K562 (cell line): ENCODE measurements at regions not wholly inside any gene's neighbourhood (a gene's known extent, or its start where the extent isn't known, plus 50 kb on each side); places are given as distances from the start of the nearest gene placed in this dataset.

ENCODE experiments used
- ATAC-seq: fragments of 200-7000 bp; cut with Tn5 transposase; 3 replicates; pipeline ENCODE4 v1.9.1; 2020; ENCODE audit warnings: moderate library complexity
- BruUV-seq: library from RNA; stranded (reverse); fragments of 400-500 nt; replicated peaks from 2 replicates; lab custom pipeline; 2021; lab: Mats Ljungman, UMichigan
- CTCF ChIA-PET: fragments of 300-600 bp; formaldehyde crosslinking; extraction: SDS; loops from one replicate; lab custom pipeline; 2021; ENCODE audit warnings: low intra/inter-chr PET ratio; lab: Yijun Ruan, JAX
- POLR2A ChIA-PET: fragments of 300-600, 350-650 bp; sonication (Branson Sonifier 250); formaldehyde crosslinking; extraction: SDS; loops from one replicate; lab custom pipeline; 2021; ENCODE audit warnings: antibody characterized with exemption, inconsistent platforms; lab: Yijun Ruan, JAX
- DNase-seq, 4 experiments: peaks; one replicate each; pipeline versions ENCODE4 v3.0.0 to v3.0.0-alpha.2; 2011 to 2018; ENCODE audit warnings: low spot score in 3 of 4, mixed read lengths in 3 of 4; ENCODE audit errors: extremely low read depth in 1 of 4
- FAIRE-seq: peaks from 2 replicates; lab custom pipeline; 2011; peaks lifted over from hg19 to GRCh38; lab: Jason Lieb, UNC
- H2AFZ ChIP-seq: 2 replicates; pipeline ENCODE4 v1.6.0; 2011; ENCODE audit warnings: low read depth, low read length, control low read depth, inconsistent platforms
- H3K27ac ChIP-seq: fragments of 200-600 bp; 3 replicates; pipeline ENCODE4 v1.8.0; 2011; ENCODE audit warnings: low read depth, mild to moderate bottlenecking, control low read depth, inconsistent platforms, low read length, moderate library complexity, mixed read lengths; ENCODE audit errors: extremely low read depth
- H3K27me3 ChIP-seq, 2 experiments: fragments of 300-600 bp in 1 of 2; 2 replicates in 1 of 2; 3 replicates in 1 of 2; pipeline versions ENCODE4 v1.6.0 to v1.8.0; 2011; ENCODE audit warnings: inconsistent platforms in 2 of 2, low read length in 2 of 2, mild to moderate bottlenecking in 1 of 2, mixed read lengths in 1 of 2, moderate library complexity in 1 of 2; ENCODE audit not compliant: control insufficient read depth in 2 of 2, insufficient read depth in 2 of 2
- H3K36me3 ChIP-seq: fragments of 300-600 bp; 3 replicates; pipeline ENCODE4 v1.8.0; 2011; ENCODE audit warnings: mild to moderate bottlenecking, low read length, inconsistent platforms; ENCODE audit not compliant: control insufficient read depth, insufficient read depth
- H3K4me1 ChIP-seq, 2 experiments: fragments of 200-600 bp in 1 of 2; replicated peaks in 1 of 2; 2 replicates in 1 of 2; 3 replicates in 1 of 2; pipeline versions ENCODE4 v1.5.1 to v1.8.0; 2011; ENCODE audit warnings: inconsistent platforms in 2 of 2, low read length in 2 of 2, mild to moderate bottlenecking in 1 of 2, mixed read lengths in 1 of 2, moderate library complexity in 1 of 2; ENCODE audit not compliant: control insufficient read depth in 2 of 2, insufficient read depth in 2 of 2
- H3K4me2 ChIP-seq: 2 replicates; pipeline ENCODE4 v1.6.1; 2011; ENCODE audit warnings: low read length, control low read depth, inconsistent platforms, mixed read lengths; ENCODE audit not compliant: insufficient read depth
- H3K4me3 ChIP-seq: fragments of 200-600 bp; sonication (generic), shearing (Covaris generic); 2 replicates; pipeline ENCODE4 v1.5.1; 2016; ENCODE audit warnings: control low read depth, inconsistent platforms
- H3K79me2 ChIP-seq: fragments of 200-600 bp; 3 replicates; pipeline ENCODE4 v1.8.0; 2011; ENCODE audit warnings: low read length, inconsistent platforms; ENCODE audit not compliant: control insufficient read depth, insufficient read depth
- H3K9ac ChIP-seq, 2 experiments: 2 replicates each; pipeline versions ENCODE4 v1.6.0 to v1.6.1; 2011; ENCODE audit warnings: low read depth in 2 of 2, low read length in 2 of 2, control low read depth in 1 of 2, inconsistent platforms in 1 of 2, mild to moderate bottlenecking in 1 of 2, mixed read lengths in 1 of 2; ENCODE audit not compliant: insufficient read depth in 1 of 2
- H3K9me1 ChIP-seq: one replicate; pipeline ENCODE4 v1.6.0; 2011; ENCODE audit warnings: inconsistent platforms, mild to moderate bottlenecking, low read length, moderate library complexity; ENCODE audit not compliant: control insufficient read depth, insufficient read depth
- H3K9me3 ChIP-seq: replicated peaks from 2 replicates; pipeline ENCODE4 v1.5.1; 2011; ENCODE audit warnings: low read depth, low read length, inconsistent platforms; ENCODE audit not compliant: control insufficient read depth, insufficient read depth
- H4K20me1 ChIP-seq: replicated peaks from 2 replicates; pipeline ENCODE4 v1.6.1; 2011; ENCODE audit warnings: low read length, inconsistent platforms, mixed read lengths; ENCODE audit not compliant: control insufficient read depth, insufficient read depth
- BRF2 ChIP-seq: IDR thresholded peaks from 3 replicates; pipeline ENCODE4 v1.6.1; 2011; ENCODE audit warnings: borderline replicate concordance, mild to moderate bottlenecking; ENCODE audit not compliant: insufficient read length, insufficient read depth
- CAMTA2 ChIP-seq: fragments of 250-450 bp; sonication (Bioruptor Pico); conservative IDR thresholded peaks from 2 replicates; pipeline ENCODE4 v1.5.1; 2022
- CREB3 ChIP-seq: fragments of 450-650 bp; conservative IDR thresholded peaks from 2 replicates; pipeline ENCODE4 v1.6.1; 2016; ENCODE audit warnings: missing genetic modification characterization, low read depth, mild to moderate bottlenecking, missing compliant biosample characterization, moderate library complexity
- HIVEP1 ChIP-seq: fragments of 250-450 bp; sonication (Bioruptor Pico); IDR thresholded peaks from 2 replicates; pipeline ENCODE4 v1.4.0; 2020; ENCODE audit warnings: mild to moderate bottlenecking
- MED1 ChIP-seq: sonication (generic); formaldehyde crosslinking; IDR thresholded peaks from 2 replicates; pipeline ENCODE4 v1.8.1; 2023; ENCODE audit warnings: missing genetic modification reagents, borderline replicate concordance
- NR2F6 ChIP-seq: fragments of 450-650 bp; formaldehyde crosslinking; IDR thresholded peaks from 2 replicates; pipeline ENCODE4 v1.4.0; 2020; ENCODE audit warnings: mild to moderate bottlenecking
- SMAD3 ChIP-seq: fragments of 450-650 bp; formaldehyde crosslinking; conservative IDR thresholded peaks from 2 replicates; pipeline ENCODE4 v1.4.0; 2020; ENCODE audit warnings: mild to moderate bottlenecking
- TFAM ChIP-seq: fragments of 250-450 bp; sonication (Bioruptor Pico); conservative IDR thresholded peaks from 2 replicates; pipeline ENCODE4 v1.5.0; 2021; ENCODE audit warnings: mild to moderate bottlenecking, moderate library complexity
- ZBTB40 ChIP-seq, 2 experiments: fragments of 450-650 bp in 1 of 2; sonication (generic) in 1 of 2; formaldehyde crosslinking in 1 of 2; IDR thresholded peaks; 2 replicates each; pipeline versions ENCODE4 v1.7.1 to v1.9.0; 2016 to 2022; ENCODE audit warnings: inconsistent platforms in 1 of 2, mild to moderate bottlenecking in 1 of 2, missing genetic modification reagents in 1 of 2
- ZNF764 ChIP-seq: fragments of 250-450 bp; sonication (Bioruptor Pico); IDR thresholded peaks from 2 replicates; pipeline ENCODE4 v1.4.0; 2020; ENCODE audit warnings: low read depth, mild to moderate bottlenecking, moderate library complexity
- WGBS: fragments of 100-300 bp; shearing (Covaris generic); methylation state at CpG from one replicate; pipeline ENCODE4 v1.1.6; 2016; ENCODE audit warnings: low coverage, mixed read lengths; ENCODE audit not compliant: insufficient coverage; ENCODE audit errors: missing lambda C conversion rate; 5-methylcytosine and 5-hydroxymethylcytosine counted together
- in situ Hi-C: fragments of 300-500 bp; cut with MboI; formaldehyde crosslinking; loops from 4 replicates; pipeline ENCODE4 v1.15.0; 2018; ENCODE audit warnings: inconsistent platforms, mixed read lengths
- intact Hi-C: fragments of 100-400 bp; cut with micrococcal nuclease; formaldehyde crosslinking; loops from 2 replicates; pipeline ENCODE4 v1.14.2; 2022
- TF ChIP-seq, protein P1 (sequence below): fragments of 250-450 bp; sonication (Bioruptor Pico); IDR thresholded peaks from 2 replicates; pipeline ENCODE4 v1.4.0; 2020

DNA sequence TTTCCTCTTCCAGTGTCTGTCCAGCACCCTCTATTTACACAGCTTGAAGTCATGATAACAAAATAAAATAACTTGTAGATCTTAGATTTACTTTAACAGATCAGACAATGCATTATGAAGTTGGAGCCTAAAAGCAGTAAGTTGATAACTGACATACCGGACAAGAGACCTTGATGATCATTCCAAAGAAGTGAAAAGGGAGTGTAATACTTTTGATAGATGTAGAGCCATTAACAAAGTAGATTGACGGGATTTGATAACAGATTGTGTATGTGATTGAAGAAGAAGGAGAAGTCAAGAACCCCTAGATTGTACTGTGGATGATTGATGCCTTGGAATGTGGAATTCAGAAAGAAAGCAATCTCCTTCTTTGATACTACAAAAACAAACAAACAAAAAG is 403.8 kb upstream of the MGAT4C start:
- H3K9ac ChIP-seq = no peak overlapping the region
- ChIA-PET POLR2A (no interaction called here), CTCF (no interaction called here)
- FAIRE-seq = no peak
- 0% methylated on average over 2 of the region's 2 CpGs for WGBS
- no peaks in the 10 kb centered on the region for H3K9me1 ChIP-seq
- no peaks in the 10 kb centered on the region; the same call in 1 of the 2 replicates for H3K9me3 ChIP-seq
- in situ Hi-C loops = no loop called here
- no TSS peak for BruUV-seq
- DNase-seq = no peak
- intact Hi-C loops = no loop called here
- no peak overlapping the region for H2AFZ ChIP-seq
- H3K36me3 ChIP-seq = no peaks in the 10 kb centered on the region
- ATAC-seq = no peak
- no peaks in the 10 kb centered on the region for H3K27me3 ChIP-seq
- no peak overlapping the region for H3K4me3 ChIP-seq
- H3K27ac ChIP-seq = no peak overlapping the region
- H4K20me1 ChIP-seq = no peaks in the 10 kb centered on the region
- no peaks in the 10 kb centered on the region for H3K4me1 ChIP-seq
- no peak overlapping the region for H3K4me2 ChIP-seq
- H3K79me2 ChIP-seq = no peaks in the 10 kb centered on the region
- TF ChIP-seq CAMTA2 (CRISPR knock-in tag) = no peak
- TF ChIP-seq NR2F6 = no peak
- no peak for TF ChIP-seq TFAM (CRISPR knock-in tag)
- no peak for TF ChIP-seq MED1
- TF ChIP-seq, protein P1, sequence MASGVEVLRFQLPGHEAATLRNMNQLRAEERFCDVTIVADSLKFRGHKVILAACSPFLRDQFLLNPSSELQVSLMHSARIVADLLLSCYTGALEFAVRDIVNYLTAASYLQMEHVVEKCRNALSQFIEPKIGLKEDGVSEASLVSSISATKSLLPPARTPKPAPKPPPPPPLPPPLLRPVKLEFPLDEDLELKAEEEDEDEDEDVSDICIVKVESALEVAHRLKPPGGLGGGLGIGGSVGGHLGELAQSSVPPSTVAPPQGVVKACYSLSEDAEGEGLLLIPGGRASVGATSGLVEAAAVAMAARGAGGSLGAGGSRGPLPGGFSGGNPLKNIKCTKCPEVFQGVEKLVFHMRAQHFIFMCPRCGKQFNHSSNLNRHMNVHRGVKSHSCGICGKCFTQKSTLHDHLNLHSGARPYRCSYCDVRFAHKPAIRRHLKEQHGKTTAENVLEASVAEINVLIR (CRISPR knock-in tag) = no peak
- TF ChIP-seq BRF2 = no peak
- TF ChIP-seq CREB3 (tag) = no peak
- TF ChIP-seq SMAD3 (CRISPR knock-in tag) = no peak
- no peak for TF ChIP-seq HIVEP1 (CRISPR knock-in tag)
- TF ChIP-seq ZBTB40 (IDR thresholded peaks at IDR 0.05) = no peak
- TF ChIP-seq ZBTB40 (CRISPR knock-in tag; IDR thresholded peaks at IDR 0.05) = no peak
- TF ChIP-seq ZNF764 (CRISPR knock-in tag) = no peak
